ENCODE measurements at regions not wholly inside any gene's neighbourhood (a gene's known extent, or its start where the extent isn't known, plus 50 kb on each side); places are given as distances from the start of the nearest gene placed in this dataset.

DNA sequence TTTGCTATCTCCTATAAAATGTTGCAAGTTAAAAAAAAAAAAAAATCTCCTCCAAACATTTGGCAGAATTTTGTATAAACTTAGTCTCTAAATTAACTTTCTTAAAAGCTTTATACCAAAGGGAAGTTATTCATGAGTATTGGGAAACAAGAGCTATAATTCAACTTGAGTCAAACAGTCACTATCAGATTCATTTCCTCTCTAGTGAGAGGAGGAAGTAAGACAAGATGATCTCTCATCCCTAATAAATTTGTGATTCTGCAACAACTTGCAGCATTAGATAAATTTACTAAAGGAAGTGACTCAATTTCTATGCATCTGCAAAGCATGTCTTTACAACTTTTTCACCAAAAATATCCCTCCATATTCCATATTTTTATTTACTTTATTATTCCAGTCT lies 135.4 kb upstream of the GNPDA2 start:
- DNase-seq (ENCODE audit: low spot score) (no peak), ATAC-seq (no peak)

DNA sequence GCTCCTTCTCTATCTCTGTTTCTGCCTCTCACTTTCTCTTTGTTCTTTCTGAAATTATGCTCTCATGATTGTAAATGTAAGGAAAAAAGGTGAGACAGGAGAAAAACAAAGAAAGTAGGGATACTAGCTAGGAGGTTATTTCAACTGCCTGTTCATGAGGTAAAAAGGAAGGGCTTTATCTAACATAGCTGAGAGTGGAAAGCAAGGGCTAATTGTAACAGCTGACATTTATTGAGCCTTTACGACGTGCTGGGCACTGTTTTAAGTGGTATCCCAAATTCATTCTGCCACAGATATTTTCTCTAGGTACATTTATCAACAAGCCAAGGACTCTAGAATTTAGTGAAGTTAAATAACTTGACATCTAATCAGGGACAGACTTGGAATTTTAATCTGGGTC lies 133.1 kb upstream of the GNPDA2 start:
- DNase-seq (ENCODE audit: low spot score) = no peak
- ATAC-seq = no peak

DNA sequence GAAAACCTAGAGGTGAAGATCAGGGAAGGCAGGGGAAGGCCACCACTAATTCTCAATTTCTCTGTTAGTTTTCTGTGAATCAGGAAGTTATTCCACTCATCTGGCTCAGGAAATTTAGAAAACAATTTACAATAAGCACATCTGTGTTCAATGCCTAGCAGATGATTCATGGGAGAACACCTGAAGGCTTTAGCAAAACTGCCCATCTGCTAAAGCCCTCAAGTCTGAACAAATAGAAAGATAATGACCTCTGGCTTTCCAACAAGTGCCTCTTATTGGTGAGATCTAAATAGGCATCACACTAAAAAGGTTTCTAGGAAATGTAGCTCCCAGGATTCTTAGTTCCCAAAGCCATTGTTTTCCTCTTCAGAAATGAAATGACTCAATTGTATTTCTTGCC lies 122.1 kb upstream of the GNPDA2 start:
- no peak for ATAC-seq
- no peak for DNase-seq (ENCODE audit: low spot score)

DNA sequence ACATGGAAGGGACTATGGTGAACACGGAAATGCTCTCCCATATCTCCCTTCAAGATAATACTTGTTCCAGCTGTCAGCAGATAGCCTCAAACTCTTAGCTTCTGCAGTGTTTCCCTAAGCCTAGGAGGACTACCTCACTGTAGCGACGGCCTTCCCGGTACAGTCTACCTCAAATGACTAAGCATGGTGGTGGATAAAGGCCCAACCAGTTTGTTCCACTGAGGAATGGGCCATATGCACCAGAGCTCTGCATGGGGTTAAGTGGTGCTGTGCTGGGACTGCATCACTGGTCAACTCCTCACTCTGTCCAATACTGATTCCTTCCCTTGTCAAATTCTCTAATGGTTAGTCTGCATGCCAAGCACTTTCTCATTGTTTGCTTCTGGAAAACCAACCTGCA lies 119.6 kb upstream of the GNPDA2 start:
- DNase-seq (ENCODE audit: low spot score) (no peak), ATAC-seq (no peak)

DNA sequence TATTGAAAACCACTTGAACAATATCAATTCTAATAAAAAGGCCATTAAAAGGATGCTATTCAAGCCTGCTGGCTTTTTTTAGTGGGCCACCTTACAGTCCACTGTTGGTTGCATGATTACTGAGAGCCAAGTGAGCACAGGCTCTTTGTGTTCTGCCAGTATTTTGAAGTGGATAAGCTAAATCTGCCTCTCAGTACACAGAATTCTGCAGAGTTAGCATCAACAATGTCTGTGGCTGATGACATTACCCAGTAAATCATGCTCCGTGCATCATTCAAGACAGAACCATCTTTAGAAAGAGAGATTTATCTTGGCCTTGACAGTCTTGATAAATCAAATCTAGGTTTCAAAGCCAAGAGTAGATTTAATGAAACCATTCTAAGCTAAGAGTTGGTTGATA lies 119.0 kb upstream of the GNPDA2 start:
- no peak for ATAC-seq
- DNase-seq (ENCODE audit: low spot score) = no peak

DNA sequence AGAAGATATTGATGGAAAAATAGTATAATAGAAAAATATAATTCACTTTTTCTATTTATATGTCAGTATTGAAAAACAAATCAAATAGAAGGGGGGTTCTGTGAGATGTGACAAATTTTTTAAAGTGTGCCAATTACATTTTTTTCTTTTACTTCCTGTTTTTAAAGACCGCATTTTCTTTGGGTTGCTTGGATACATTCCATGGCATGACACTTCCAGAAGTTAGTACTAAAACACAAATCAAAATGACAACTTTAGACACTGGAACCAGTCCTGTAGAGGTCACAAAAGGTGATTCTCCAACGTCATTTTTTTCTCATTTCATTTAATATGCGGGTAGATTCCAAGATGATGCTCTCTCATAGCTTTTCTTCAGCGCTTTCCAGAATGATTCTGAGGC lies 116.2 kb upstream of the GNPDA2 start:
- ATAC-seq (no peak), DNase-seq (ENCODE audit: low spot score) (no peak)

DNA sequence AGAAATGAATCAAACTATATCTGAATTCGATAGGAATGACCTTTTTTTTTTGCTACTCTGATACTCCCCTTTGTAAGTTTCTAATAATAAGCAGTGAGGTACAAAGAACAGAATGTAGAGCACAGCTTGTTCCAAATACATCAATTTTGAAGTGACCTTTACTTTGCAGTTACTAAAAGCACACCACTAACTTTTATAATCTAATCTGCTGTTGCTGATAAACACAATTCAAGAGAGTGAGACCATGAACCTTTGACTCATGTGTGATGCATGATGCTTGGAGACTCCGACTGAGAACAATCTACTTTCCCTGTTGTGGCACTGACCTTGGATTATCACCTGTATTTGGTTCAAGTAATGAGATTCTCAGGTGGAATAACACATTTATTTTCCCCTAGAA lies 91.6 kb upstream of the GNPDA2 start:
- DNase-seq (ENCODE audit: low spot score) (no peak), ATAC-seq (no peak)

DNA sequence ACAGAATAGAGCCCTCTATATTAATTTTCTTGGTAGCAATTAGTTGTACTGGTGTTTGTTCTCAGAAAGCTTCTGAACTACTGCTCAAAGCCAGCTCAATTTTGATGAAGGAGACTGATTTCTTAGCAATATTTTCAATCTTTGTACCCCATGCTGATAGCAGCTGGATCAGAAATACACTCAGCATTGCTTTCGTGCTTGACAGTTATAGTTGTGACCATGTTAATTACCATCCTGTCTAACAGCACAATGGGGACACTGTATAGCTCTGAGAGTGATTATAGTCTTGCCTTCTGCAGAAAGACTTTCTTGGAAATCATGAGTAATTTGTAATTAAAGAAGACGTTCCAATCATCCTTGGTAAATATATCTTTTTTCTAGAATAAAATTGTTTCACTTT lies 79.7 kb upstream of the GNPDA2 start:
- ATAC-seq (no peak), DNase-seq (ENCODE audit: low spot score) (no peak)

DNA sequence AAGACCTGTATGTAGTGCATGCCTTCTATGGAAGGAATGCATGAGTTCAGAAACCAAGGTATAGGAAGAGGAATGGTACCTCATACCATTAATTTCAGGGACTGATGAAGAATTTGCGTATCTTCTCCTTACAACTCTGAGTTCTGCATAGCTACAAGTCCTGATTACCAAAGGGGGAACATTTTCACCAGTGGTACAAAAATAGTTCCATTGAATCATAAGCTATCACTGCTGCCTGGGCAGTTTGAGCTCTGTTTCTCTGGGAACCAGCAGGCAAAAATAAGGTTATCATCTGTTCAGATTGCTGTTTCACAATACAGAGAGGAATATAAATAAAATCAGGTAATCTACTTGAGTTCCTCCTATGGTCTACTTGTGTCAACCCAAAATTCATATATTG lies 77.9 kb upstream of the GNPDA2 start:
- DNase-seq (ENCODE audit: low spot score) = no peak
- ATAC-seq = no peak

DNA sequence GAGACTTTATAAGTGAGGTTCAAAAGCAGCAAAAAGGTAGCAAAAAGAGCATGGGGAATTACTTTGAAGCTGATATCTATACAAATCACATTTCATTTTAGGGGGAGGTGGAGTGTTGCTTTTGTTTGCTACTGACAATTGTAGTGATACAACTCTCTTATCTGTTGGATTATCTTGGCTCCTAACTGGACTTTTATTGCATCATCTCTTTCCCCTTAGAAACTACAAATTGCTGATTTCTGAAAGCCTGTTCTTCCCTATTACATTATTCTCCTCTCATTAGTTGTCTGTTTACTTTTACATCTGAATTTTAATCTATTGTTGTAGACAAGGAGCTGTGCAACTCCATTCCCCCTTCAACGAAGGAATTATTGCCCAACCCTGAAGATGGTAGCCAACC lies 75.0 kb upstream of the GNPDA2 start:
- DNase-seq (ENCODE audit: low spot score) (no peak), ATAC-seq (no peak)

DNA sequence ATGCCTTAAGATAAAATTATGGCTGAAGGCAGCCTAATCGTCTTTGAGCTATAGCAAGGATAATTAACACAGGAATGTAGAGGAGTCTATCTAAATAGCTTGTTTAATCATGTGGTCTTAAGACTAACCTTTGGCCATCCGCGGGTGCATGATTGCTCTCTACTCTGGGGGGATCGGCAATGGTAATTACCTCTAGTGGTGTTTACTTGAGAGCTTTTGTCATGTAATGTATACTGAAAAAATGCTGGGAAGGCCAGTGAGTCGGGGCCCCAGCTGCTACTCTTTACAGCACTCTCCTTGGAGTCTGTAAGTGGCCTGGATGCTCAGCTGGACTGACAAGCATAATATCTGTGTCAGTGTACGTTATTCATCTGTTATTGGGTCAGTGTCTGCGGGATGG lies 65.5 kb upstream of the GNPDA2 start:
- no peak for DNase-seq (ENCODE audit: low spot score)
- no peak for ATAC-seq

DNA sequence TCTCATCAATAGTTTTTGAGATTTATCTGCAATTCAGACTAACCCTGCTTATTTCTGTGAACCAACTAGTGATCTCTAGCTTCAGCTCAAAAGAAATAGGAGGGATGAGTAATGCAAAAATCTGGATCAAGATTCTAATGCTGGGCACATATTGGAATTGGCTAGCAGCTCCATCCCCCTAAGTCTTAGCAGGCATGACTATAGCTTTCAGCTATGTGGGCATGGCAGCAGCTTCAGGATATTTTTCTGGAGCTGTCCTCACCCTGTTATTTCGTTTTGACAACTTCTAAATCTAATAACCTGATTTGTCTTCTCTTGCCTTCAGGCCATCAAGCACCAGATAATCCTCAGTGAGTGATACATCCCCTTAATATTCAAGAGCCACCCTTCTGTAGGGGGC lies 50.8 kb upstream of the GNPDA2 start:
- ATAC-seq = no peak
- DNase-seq (ENCODE audit: low spot score) = no peak

Data from left lobe of liver (tissue), 2 donors.